ENCODE measurements at regions not wholly inside any gene's neighbourhood (a gene's known extent, or its start where the extent isn't known, plus 50 kb on each side); places are given as distances from the start of the nearest gene placed in this dataset.
A peak's percentile ranks its signal among the peaks of the same experiment; 100 is the strongest.
"Not testable (repeated sequence)": the region's sequence is repeated elsewhere in the genome, so short reads cannot be mapped to it uniquely, and the experiment has no call there.

GRCh38 chr7:95863-96260 is 96.5 kb upstream of the FAM20C start:
- DNase-seq (ENCODE audit: low spot score): no peak
- no peak for ATAC-seq

GRCh38 chr7:96861-97260 is 95.5 kb upstream of the FAM20C start:
- DNase-seq (ENCODE audit: low spot score): no peak
- ATAC-seq: no peak

GRCh38 chr7:97310-97841 is 95.0 kb upstream of the FAM20C start:
- DNase-seq (ENCODE audit: low spot score) (no peak), ATAC-seq (peak; percentile 68)

GRCh38 chr7:101146-102046 is 91.0 kb upstream of the FAM20C start:
- no peak for ATAC-seq
- DNase-seq (ENCODE audit: low spot score): peak; percentile 31

- no peak for DNase-seq (ENCODE audit: low spot score)
- no peak for ATAC-seq
Measured at GRCh38 chr7:102047-102711, 90.2 kb upstream of the FAM20C start.

GRCh38 chr7:102721-103120 is 89.7 kb upstream of the FAM20C start:
- no peak for ATAC-seq

GRCh38 chr7:103981-104380 is 88.4 kb upstream of the FAM20C start:
- DNase-seq (ENCODE audit: low spot score); ATAC-seq: not testable (repeated sequence)

More at GRCh38 chr7:102721-103120, 89.7 kb upstream of the FAM20C start:
- DNase-seq (ENCODE audit: low spot score): no peak

- ATAC-seq (no peak), DNase-seq (ENCODE audit: low spot score) (no peak)
Measured at GRCh38 chr7:105002-105401, 87.4 kb upstream of the FAM20C start.

GRCh38 chr7:106356-106755 is 86.0 kb upstream of the FAM20C start:
- no peak for DNase-seq (ENCODE audit: low spot score)
- no peak for ATAC-seq

GRCh38 chr7:107233-107632 is 85.1 kb upstream of the FAM20C start:
- DNase-seq (ENCODE audit: low spot score) (no peak), ATAC-seq (no peak)

GRCh38 chr7:107907-108306 is 84.5 kb upstream of the FAM20C start:
- ATAC-seq: no peak
- DNase-seq (ENCODE audit: low spot score): no peak

GRCh38 chr7:109094-109493 is 83.3 kb upstream of the FAM20C start:
- DNase-seq (ENCODE audit: low spot score): no peak
- ATAC-seq: no peak

GRCh38 chr7:109898-110556 is 82.3 kb upstream of the FAM20C start:
- ATAC-seq: no peak
- DNase-seq (ENCODE audit: low spot score): peak; percentile 40

GRCh38 chr7:110557-111232 is 81.7 kb upstream of the FAM20C start:
- ATAC-seq: no peak
- DNase-seq (ENCODE audit: low spot score): no peak

- ATAC-seq (no peak), DNase-seq (ENCODE audit: low spot score) (no peak)
Measured at GRCh38 chr7:111591-111990, 80.8 kb upstream of the FAM20C start.

- no peak for DNase-seq (ENCODE audit: low spot score)
- no peak for ATAC-seq
Measured at GRCh38 chr7:112881-113280, 79.5 kb upstream of the FAM20C start.

- peak; percentile 60 for ATAC-seq
- no peak for DNase-seq (ENCODE audit: low spot score)
Measured at GRCh38 chr7:115274-115911, 77.0 kb upstream of the FAM20C start.

GRCh38 chr7:116188-116981 is 76.0 kb upstream of the FAM20C start:
- ATAC-seq (no peak), DNase-seq (ENCODE audit: low spot score) (no peak)

GRCh38 chr7:117836-118614 is 74.3 kb upstream of the FAM20C start:
- DNase-seq (ENCODE audit: low spot score) (no peak), ATAC-seq (no peak)

Measured in left lobe of liver (tissue), 2 donors.